ENCODE measurements at regions not wholly inside any gene's neighbourhood (a gene's known extent, or its start where the extent isn't known, plus 50 kb on each side); places are given as distances from the start of the nearest gene placed in this dataset.
"Not testable (repeated sequence)": the region's sequence is repeated elsewhere in the genome, so short reads cannot be mapped to it uniquely, and the experiment has no call there.

- DNase-seq (ENCODE audit: extremely low read depth, low read depth), result no peak
- TF ChIP-seq CTCF (IDR thresholded peaks at IDR 0.05; ENCODE audit: low read depth, low read length, missing control alignments), result no peak
- H3K4me3 ChIP-seq (replicated peaks; ENCODE audit: low read depth, low read length), result no peak overlapping the region
Observed at GRCh38 chr19:22526661-22527272, 104.6 kb upstream of the ZNF98 start.

GRCh38 chr19:22523940-22524339 is 101.8 kb upstream of the ZNF98 start:
- H3K4me3 ChIP-seq (replicated peaks; ENCODE audit: low read depth, low read length), result no peak overlapping the region
- no peak for DNase-seq (ENCODE audit: extremely low read depth, low read depth)
- TF ChIP-seq CTCF (IDR thresholded peaks at IDR 0.05; ENCODE audit: low read depth, low read length, missing control alignments), result no peak

GRCh38 chr19:22519562-22519961 is 97.4 kb upstream of the ZNF98 start:
- H3K4me3 ChIP-seq (replicated peaks; ENCODE audit: low read depth, low read length); DNase-seq (ENCODE audit: extremely low read depth, low read depth): not testable (repeated sequence)

GRCh38 chr19:22519152-22519551 is 97.0 kb upstream of the ZNF98 start:
- DNase-seq (ENCODE audit: extremely low read depth, low read depth), result no peak
- H3K4me3 ChIP-seq (replicated peaks; ENCODE audit: low read depth, low read length), result no peak overlapping the region
- TF ChIP-seq CTCF (IDR thresholded peaks at IDR 0.05; ENCODE audit: low read depth, low read length, missing control alignments), result no peak

- DNase-seq (ENCODE audit: extremely low read depth, low read depth), result no peak
- no peak for TF ChIP-seq CTCF (IDR thresholded peaks at IDR 0.05; ENCODE audit: low read depth, low read length, missing control alignments)
- H3K4me3 ChIP-seq (replicated peaks; ENCODE audit: low read depth, low read length), result no peak overlapping the region
Observed at GRCh38 chr19:22517496-22518411, 95.6 kb upstream of the ZNF98 start.

GRCh38 chr19:22515435-22515834 is 93.3 kb upstream of the ZNF98 start:
- no peak for TF ChIP-seq CTCF (IDR thresholded peaks at IDR 0.05; ENCODE audit: low read depth, low read length, missing control alignments)
- H3K4me3 ChIP-seq (replicated peaks; ENCODE audit: low read depth, low read length), result no peak overlapping the region
- DNase-seq (ENCODE audit: extremely low read depth, low read depth), result no peak

- H3K4me3 ChIP-seq (replicated peaks; ENCODE audit: low read depth, low read length), result no peak overlapping the region
- TF ChIP-seq CTCF (IDR thresholded peaks at IDR 0.05; ENCODE audit: low read depth, low read length, missing control alignments), result no peak
- DNase-seq (ENCODE audit: extremely low read depth, low read depth), result no peak
Observed at GRCh38 chr19:22503524-22503923, 81.4 kb upstream of the ZNF98 start.
